Vagina (tissue), 2 donors: ENCODE measurements at regions not wholly inside any gene's neighbourhood (a gene's known extent, or its start where the extent isn't known, plus 50 kb on each side); places are given as distances from the start of the nearest gene placed in this dataset.

Experiments
- DNase-seq, 2 donors: peaks; one replicate each; pipeline ENCODE4 v3.0.0-alpha.2; 2017; ENCODE audit errors: extremely low spot score in 2 of 2
- H3K27ac ChIP-seq: fragments of 200-600 bp; sonication (generic); one replicate; pipeline ENCODE4 v1.5.1; 2019
- H3K27me3 ChIP-seq: fragments of 200-600 bp; sonication (generic); one replicate; pipeline ENCODE4 v1.5.1; 2019
- H3K36me3 ChIP-seq, 2 donors: fragments of 200-600 bp; sonication (generic); one replicate each; pipeline ENCODE4 v1.5.1; 2017 to 2019
- H3K4me1 ChIP-seq: fragments of 200-600 bp; sonication (generic); one replicate; pipeline ENCODE4 v1.5.1; 2019
- H3K4me3 ChIP-seq, 2 donors: fragments of 200-600 bp; sonication (generic); 1 replicate in 1 of 2; 2 replicates in 1 of 2; pipeline ENCODE4 v1.5.1; 2016 to 2019
- H3K9me3 ChIP-seq: fragments of 200-600 bp; sonication (generic); one replicate; pipeline ENCODE4 v1.5.1; 2019
- CTCF ChIP-seq, 3 experiments: fragments of 450-650 bp in 2 of 3; fragments of 200-600 bp in 1 of 3; sonication (generic) in 1 of 3; IDR thresholded peaks; one replicate each; pipeline ENCODE4 v1.5.1; 2017 to 2019; ENCODE audit warnings: antibody characterized with exemption in 3 of 3, mild to moderate bottlenecking in 2 of 3, moderate library complexity in 2 of 3
- POLR2A ChIP-seq, 2 donors: fragments of 450-650 bp; IDR thresholded peaks; one replicate each; pipeline ENCODE4 v1.6.1; 2017; ENCODE audit warnings: antibody characterized with exemption in 2 of 2, mild to moderate bottlenecking in 2 of 2, moderate library complexity in 2 of 2
- POLR2AphosphoS5 ChIP-seq, 2 donors: sonication (generic); formaldehyde crosslinking; IDR thresholded peaks; one replicate each; pipeline ENCODE4 v1.9.0; 2017; ENCODE audit warnings: antibody characterized with exemption in 2 of 2, mild to moderate bottlenecking in 2 of 2, low read depth in 1 of 2; ENCODE audit not compliant: insufficient read depth in 1 of 2
- intact Hi-C: fragments of 100-400 bp; cut with DNase I; formaldehyde crosslinking; loops from one replicate; pipeline ENCODE4 v1.15.1; 2023

DNA sequence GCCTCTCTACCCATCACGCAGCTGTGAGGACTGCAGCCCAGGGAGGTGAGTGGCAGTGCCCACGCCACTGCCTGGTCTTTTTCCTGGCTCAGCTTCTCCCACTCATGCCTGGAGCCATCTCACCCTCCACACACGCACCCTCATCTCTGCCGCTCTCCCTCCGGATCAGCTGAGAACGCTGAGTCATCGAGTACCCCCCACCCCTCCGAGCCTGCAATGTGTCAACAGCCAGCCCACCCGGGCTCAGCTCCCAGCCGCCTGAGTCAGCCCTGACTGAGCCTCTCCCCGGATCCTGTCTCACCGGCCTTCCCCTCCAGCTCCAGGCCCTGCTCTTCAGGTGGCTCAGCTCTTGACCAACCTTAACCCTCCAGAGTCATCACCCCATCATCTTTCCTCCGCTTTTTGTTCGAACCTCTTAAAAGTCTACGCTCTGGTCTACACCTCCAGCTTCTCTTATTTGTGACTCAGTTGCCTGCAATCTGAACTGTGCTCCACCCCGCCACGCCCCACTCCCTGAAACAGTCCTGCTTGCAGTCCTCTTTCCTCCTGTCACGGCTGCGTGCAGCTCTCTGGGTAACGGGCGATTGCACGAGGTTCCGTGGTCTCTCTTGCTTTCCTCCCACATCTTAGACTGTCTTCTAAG, 94.4 kb upstream of the ASAP2 start:
- TF ChIP-seq CTCF (IDR thresholded peaks at IDR 0.05), result no peak
- TF ChIP-seq POLR2AphosphoS5 (IDR thresholded peaks at IDR 0.05; ENCODE audit: insufficient read depth in 1 of 2, low read depth in 1 of 2), result peak in 1 of 2 donors; percentile 66
- H3K27ac ChIP-seq, result peak overlapping the region; percentile 59
- H3K4me3 ChIP-seq, result no peak overlapping the region

DNA sequence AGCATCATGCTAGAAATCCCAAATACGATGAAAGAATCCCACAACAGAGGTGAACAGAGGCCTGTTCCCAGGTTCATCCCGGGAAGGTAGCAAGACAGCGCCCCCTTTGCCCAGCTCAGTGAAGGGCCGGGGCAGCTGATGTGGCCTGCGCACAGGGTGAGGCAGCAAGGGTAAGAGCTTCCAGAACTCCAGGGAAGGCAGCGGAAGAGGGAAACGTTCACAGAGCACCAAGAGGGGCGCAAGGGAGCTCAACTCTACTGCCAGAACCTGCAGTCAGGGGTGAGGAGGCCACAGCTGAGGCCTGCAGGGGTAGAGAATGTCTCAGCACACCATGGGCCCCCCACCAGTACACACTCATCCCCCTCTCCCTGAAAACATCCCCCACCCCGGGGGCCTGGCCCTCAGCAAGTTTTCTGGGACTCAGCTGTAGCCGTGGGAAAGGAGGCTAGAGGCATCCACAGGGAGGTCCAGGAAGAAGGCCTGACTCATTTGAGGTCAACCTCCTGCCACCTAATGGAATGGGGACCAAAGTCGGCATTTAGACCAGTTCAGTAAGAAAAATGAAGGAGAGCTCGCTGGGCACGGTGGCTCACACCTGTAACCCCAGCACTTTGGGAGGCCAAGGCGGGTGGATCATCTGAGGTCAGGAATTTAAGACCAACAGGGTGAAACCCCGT, 95.6 kb upstream of the ASAP2 start:
- Histone ChIP-seq H3K36me3 (no peaks in the 10 kb centered on the region), H3K9me3 (no peaks in the 10 kb centered on the region), H3K4me1 (peaks cover 23% of the 10 kb centered on the region), H3K27ac (peak overlapping the region; percentile 59), H3K4me3 (no peak overlapping the region), H3K27me3 (no peaks in the 10 kb centered on the region)
- intact Hi-C loops, result no loop called here
- no peak for DNase-seq
- TF ChIP-seq CTCF (IDR thresholded peaks at IDR 0.05) (no peak), POLR2A (IDR thresholded peaks at IDR 0.05) (no peak), POLR2AphosphoS5 (IDR thresholded peaks at IDR 0.05; ENCODE audit: insufficient read depth in 1 of 2, low read depth in 1 of 2) (no peak)

More for the DNA sequence above, 94.4 kb upstream of the ASAP2 start:
- Histone ChIP-seq H3K36me3 (no peaks in the 10 kb centered on the region), H3K9me3 (no peaks in the 10 kb centered on the region), H3K27me3 (no peaks in the 10 kb centered on the region), H3K4me1 (peaks cover 23% of the 10 kb centered on the region)
- intact Hi-C loops, result no loop called here
- peak in 1 of 2 donors; percentile 85 for DNase-seq

GRCh38 chr2:9110346-9110884, 96.2 kb upstream of the ASAP2 start:
- H3K27ac ChIP-seq, result no peak overlapping the region

GRCh38 chr2:9109871-9110270, 96.7 kb upstream of the ASAP2 start:
- Histone ChIP-seq H3K27me3 (no peaks in the 10 kb centered on the region), H3K27ac (no peak overlapping the region), H3K4me3 (no peak overlapping the region), H3K36me3 (no peaks in the 10 kb centered on the region), H3K9me3 (no peaks in the 10 kb centered on the region), H3K4me1 (peaks cover 23% of the 10 kb centered on the region)
- intact Hi-C loops, result no loop called here
- no peak for TF ChIP-seq POLR2A (IDR thresholded peaks at IDR 0.05)
- no peak for TF ChIP-seq CTCF (IDR thresholded peaks at IDR 0.05)
- TF ChIP-seq POLR2AphosphoS5 (IDR thresholded peaks at IDR 0.05; ENCODE audit: insufficient read depth in 1 of 2, low read depth in 1 of 2), result no peak
- no peak for DNase-seq

More at GRCh38 chr2:9110346-9110884, 96.2 kb upstream of the ASAP2 start:
- DNase-seq, result no peak
- Histone ChIP-seq H3K4me3 (no peak overlapping the region), H3K9me3 (no peaks in the 10 kb centered on the region), H3K4me1 (peaks cover 23% of the 10 kb centered on the region), H3K27me3 (no peaks in the 10 kb centered on the region), H3K36me3 (no peaks in the 10 kb centered on the region)
- intact Hi-C loops, result no loop called here
- TF ChIP-seq POLR2AphosphoS5 (IDR thresholded peaks at IDR 0.05; ENCODE audit: insufficient read depth in 1 of 2, low read depth in 1 of 2), result no peak
- TF ChIP-seq CTCF (IDR thresholded peaks at IDR 0.05), result no peak
- no peak for TF ChIP-seq POLR2A (IDR thresholded peaks at IDR 0.05)
